Activated CD4-positive, alpha-beta memory T cell treated with anti-CD3 and anti-CD28 coated beads, Interleukin-2, amount 10 ng/mL, durations not matched to agents 7 days and 5 days (primary cell): ENCODE measurements at regions not wholly inside any gene's neighbourhood (a gene's known extent, or its start where the extent isn't known, plus 50 kb on each side); places are given as distances from the start of the nearest gene placed in this dataset.

Source experiments
- CTCF ChIA-PET: fragments of 350-600 bp; sonication (Branson Sonifier 250); formaldehyde crosslinking; loops from one replicate; lab custom pipeline; 2021; ENCODE audit warnings: antibody characterized with exemption, inconsistent platforms; lab: Charles Lee
- POLR2A ChIA-PET: fragments of 350-600 bp; sonication (Branson Sonifier 250); formaldehyde crosslinking; loops from one replicate; lab custom pipeline; 2021; ENCODE audit warnings: antibody characterized with exemption; lab: Charles Lee
- DNase-seq: peaks from one replicate; pipeline ENCODE4 v3.0.0-alpha.2; 2020
- H3K27ac Mint-ChIP-seq: one replicate; pipeline ENCODE4 v1.8.0; 2021; ENCODE audit warnings: mild to moderate bottlenecking, mixed read lengths
- H3K27me3 Mint-ChIP-seq: one replicate; pipeline ENCODE4 v1.8.0; 2021; ENCODE audit warnings: mixed read lengths
- H3K36me3 Mint-ChIP-seq: one replicate; pipeline ENCODE4 v1.8.0; 2021; ENCODE audit warnings: low read depth, mixed read lengths
- H3K4me1 Mint-ChIP-seq: one replicate; pipeline ENCODE4 v1.8.0; 2021; ENCODE audit warnings: mixed read lengths
- H3K4me3 Mint-ChIP-seq: one replicate; pipeline ENCODE4 v1.8.0; 2021; ENCODE audit warnings: mild to moderate bottlenecking, mixed read lengths
- H3K9me3 Mint-ChIP-seq: one replicate; pipeline ENCODE4 v1.8.0; 2021; ENCODE audit warnings: mixed read lengths

DNA sequence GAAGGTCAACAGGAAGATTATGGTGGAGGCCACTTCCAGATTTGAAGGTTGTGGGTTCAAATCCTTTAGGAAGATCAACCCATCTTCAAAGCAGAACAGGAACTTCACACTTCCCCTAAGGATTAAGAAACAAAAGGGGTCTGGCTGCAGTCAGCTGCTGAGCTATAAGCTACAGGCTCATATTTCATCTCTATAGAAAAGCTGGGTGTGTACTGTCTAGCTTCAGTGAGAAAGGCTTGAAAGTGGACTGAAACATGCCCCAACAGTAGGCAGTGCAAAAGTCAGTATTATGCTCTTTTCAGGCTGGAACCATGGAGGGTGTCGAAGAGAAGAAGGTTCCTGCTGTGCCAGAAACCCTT is 60.1 kb upstream of the SPDEF start:
- Mint-ChIP-seq H3K4me3 (no peak overlapping the region), H3K9me3 (no peaks in the 10 kb centered on the region), H3K4me1 (no peaks in the 10 kb centered on the region), H3K27ac (no peak overlapping the region), H3K36me3 (no peaks in the 10 kb centered on the region), H3K27me3 (no peaks in the 10 kb centered on the region)
- ChIA-PET CTCF (no interaction called here), POLR2A (no interaction called here)
- DNase-seq: no peak

DNA sequence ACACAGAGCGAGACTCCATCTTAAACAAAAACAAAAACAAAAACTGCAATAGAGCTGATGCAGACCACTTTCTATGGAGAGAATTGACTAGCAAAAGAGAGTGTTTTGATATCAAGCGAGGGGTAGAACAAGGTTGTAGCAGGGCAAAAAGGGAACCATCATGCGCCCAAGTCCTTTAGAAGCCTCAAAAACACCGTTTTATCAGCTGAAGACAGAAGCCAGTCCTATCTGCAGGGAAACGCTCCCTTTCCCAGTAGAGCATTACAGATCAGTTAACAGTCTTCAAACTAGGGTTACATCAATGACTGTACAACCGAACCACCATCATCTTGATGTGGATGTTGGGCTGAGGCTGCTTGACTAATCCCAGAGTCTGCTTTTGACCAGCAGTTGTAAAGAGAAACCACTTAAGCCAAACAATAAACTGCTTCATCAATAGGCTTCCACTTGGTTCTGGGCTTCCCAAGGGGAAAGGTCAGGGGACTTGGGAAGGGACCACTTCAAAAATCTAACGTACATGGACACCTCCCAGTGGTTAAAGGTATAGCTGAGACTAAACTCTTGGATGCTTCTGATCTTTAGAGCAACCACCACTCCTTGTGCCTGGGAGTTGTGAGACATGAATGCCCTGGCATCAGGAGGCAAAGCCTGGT is 59.6 kb upstream of the SPDEF start:
- no peaks in the 10 kb centered on the region for H3K4me1 Mint-ChIP-seq
- no peaks in the 10 kb centered on the region for H3K27me3 Mint-ChIP-seq
- no peaks in the 10 kb centered on the region for H3K36me3 Mint-ChIP-seq
- ChIA-PET POLR2A (no interaction called here), CTCF (no interaction called here)
- no peak for DNase-seq
- H3K4me3 Mint-ChIP-seq: no peak overlapping the region
- no peak overlapping the region for H3K27ac Mint-ChIP-seq
- no peaks in the 10 kb centered on the region for H3K9me3 Mint-ChIP-seq

DNA sequence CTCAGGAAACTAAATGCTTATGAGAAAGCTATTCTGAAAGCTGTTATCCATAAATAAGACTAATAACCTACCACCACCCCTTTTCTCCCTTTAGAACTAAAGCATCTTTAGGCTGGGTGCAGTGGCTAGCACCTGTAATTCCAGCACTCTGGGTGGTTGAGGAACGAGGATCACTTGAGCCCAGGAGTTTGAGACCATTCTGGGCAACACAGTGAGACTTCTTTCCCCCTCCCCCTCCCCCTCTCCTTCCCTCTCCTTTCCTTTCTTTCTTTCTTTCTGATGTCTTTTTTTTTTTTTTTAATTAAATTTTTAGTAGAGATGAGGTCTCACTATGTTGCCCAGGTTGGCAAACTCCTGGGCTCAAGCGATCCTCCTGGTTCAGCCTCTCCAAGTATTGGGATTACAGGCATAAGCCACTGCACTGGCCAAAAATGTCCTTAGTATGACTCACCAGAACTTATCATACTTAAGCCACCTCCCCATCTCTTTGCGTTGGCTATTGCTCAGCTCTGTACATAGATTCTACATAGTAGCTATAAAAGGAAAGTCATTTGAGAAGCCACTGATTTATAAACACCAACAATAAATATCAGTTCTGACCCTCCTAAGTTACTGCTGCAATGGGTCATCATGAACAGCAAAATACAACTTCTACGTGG is 54.8 kb upstream of the SPDEF start:
- Mint-ChIP-seq H3K9me3 (no peaks in the 10 kb centered on the region), H3K27ac (no peak overlapping the region), H3K36me3 (peaks cover 6% of the 10 kb centered on the region), H3K27me3 (no peaks in the 10 kb centered on the region), H3K4me1 (peaks cover 25% of the 10 kb centered on the region), H3K4me3 (no peak overlapping the region)
- DNase-seq: no peak
- ChIA-PET CTCF (interaction anchor here (0.8 to 5.7 kb wide), 10 partner anchors 9 to 529 kb away, joined by 3 to 79 read pairs (median 6); no protein-coding TSS in a partner anchor), POLR2A (interaction anchor here (1.0 to 2.4 kb wide), 4 partner anchors 8 to 185 kb away, joined by 3 to 9 read pairs (median 5); partner anchors contain the start of genes ILRUN and RPS10)

DNA sequence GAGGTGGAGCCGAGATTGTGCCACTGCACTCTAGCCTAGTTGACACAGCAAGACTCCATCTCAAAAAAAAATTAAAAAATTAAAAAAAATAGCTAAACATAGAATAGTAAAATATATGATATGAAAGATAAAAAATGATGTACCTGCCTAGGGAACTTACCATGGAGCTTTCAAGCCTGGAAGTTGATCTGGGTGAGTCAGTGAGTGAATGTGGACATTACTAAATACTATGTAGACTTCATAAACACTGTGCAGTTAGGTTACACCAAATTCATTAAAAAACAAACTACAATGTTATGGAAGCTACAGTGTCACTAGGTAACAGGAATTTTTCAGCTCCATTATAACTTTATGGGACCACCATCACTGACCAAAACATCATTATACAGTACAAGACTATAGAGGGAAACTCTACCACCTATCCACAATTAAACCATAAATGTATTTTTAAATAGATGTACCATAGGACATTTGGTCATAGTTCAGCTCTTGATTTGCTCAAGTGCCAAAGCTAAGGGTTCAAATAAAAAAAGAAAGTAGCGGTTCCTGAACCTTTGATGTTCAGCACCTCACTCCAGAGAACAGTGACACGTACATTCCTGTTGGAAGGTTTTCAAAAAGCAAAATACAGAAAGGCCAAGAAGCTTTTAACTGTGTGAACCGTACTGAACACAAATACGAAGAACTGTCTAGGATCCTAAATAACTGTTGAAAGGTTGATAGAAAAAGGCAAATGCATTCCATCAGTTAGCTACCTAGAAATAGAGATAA is 52.4 kb upstream of the SPDEF start:
- Mint-ChIP-seq H3K27me3 (no peaks in the 10 kb centered on the region), H3K9me3 (no peaks in the 10 kb centered on the region), H3K36me3 (peaks cover 15% of the 10 kb centered on the region), H3K4me1 (peaks cover 25% of the 10 kb centered on the region), H3K27ac (no peak overlapping the region), H3K4me3 (no peak overlapping the region)
- ChIA-PET CTCF (interaction anchor here (0.7 to 5.7 kb wide), 25 partner anchors 8 to 597 kb away, joined by 3 to 79 read pairs (median 4); partner anchors contain the start of genes ILRUN, SMIM29 and SNRPC), POLR2A (interaction anchor here (1.1 to 2.4 kb wide), 6 partner anchors 11 to 360 kb away, joined by 3 to 9 read pairs (median 5); partner anchors contain the start of genes BLTP3A and SMIM29)
- no peak for DNase-seq

DNA sequence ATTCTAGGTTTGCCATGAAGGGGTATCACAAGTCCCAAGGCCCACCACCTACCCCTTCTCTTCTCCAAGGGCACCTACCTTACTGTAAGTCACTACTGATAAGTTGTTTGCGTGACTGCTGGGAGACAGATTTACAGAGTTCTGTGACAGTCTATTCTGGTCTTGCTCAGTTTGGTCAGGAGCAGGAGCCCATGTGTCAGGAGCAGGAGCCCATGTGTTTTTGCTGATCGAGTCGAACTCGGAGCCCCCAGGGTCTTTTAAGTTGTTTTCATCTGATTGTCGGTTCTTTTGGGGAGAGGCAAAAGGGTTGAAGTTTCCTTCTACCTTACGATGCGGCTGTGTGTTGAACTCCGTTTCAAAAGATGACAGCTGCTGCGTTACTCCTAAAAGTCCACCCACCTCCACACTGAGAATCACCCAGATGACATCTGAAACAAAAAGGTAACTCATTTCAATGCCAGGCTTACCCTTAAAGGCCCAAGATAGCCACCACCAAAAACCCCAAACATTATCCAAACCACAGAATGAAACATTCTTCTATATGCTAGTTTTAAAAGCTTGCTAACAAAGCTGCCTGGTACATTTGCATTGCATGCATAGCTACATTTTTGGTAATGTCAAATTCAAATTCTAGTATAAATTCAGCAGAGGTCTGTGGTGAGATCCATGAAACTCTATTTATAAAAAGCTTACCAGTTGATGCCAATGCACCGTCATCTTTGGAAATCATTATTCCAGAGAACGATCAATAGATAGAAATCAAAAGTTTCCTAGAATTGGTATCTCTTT is 50.5 kb upstream of the SPDEF start:
- Mint-ChIP-seq H3K27ac (no peak overlapping the region), H3K4me3 (no peak overlapping the region), H3K4me1 (peaks cover 25% of the 10 kb centered on the region), H3K9me3 (no peaks in the 10 kb centered on the region), H3K36me3 (peaks cover 17% of the 10 kb centered on the region), H3K27me3 (no peaks in the 10 kb centered on the region)
- POLR2A ChIA-PET: interaction anchor here (1.0 kb wide), 1 partner anchor 68 kb away, joined by 3 read pairs; no protein-coding TSS in a partner anchor
- DNase-seq: no peak
- CTCF ChIA-PET: interaction anchor here (4.5 to 5.7 kb wide), 2 partner anchors 146 to 411 kb away, joined by 19 to 79 read pairs; no protein-coding TSS in a partner anchor
